HG03432 (cell line): ENCODE measurements at regions not wholly inside any gene's neighbourhood (a gene's known extent, or its start where the extent isn't known, plus 50 kb on each side); places are given as distances from the start of the nearest gene placed in this dataset.

Experiments used
- ATAC-seq: cut with Tn5 transposase; IDR thresholded peaks from one replicate; pipeline ENCODE4 v1.9.1; 2021; ENCODE audit warnings: mild to moderate bottlenecking, moderate library complexity; ENCODE audit not compliant: unreplicated experiment

DNA sequence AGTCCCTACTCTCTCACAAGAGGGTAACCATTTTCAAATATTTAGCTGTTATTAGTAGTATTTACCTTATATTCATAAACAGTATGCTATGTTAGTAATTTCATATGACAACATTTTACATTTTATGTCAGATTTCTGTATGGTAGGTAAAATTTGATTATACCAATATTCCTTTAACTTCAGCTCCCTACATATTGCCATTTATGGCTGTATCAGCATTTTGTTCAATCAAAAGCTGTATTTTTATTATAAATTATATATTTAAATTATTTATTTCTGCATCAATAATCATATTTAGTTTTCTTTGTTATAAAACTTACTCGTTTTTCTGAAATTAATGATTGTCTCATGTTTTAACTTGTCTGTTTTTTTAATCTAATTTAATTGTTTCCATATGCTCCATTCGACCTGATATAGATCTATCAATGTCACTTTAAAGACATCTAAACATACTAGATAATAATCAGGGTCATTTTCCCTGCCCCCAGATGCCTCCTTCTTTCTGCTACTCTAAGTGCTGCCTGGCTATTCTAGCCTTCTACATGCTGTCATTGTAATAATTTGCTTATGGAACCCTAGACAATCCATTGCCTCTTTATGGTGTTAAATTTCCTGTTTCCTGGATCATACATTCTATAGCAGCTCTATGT is 1976.7 kb upstream of the ADGRL3 start:
- no peak for ATAC-seq

GRCh38 chr4:59238212-59238611 is 1961.9 kb upstream of the ADGRL3 start:
- ATAC-seq, result no peak

- no peak for ATAC-seq
Measured at GRCh38 chr4:59240011-59240410, 1960.1 kb upstream of the ADGRL3 start.

DNA sequence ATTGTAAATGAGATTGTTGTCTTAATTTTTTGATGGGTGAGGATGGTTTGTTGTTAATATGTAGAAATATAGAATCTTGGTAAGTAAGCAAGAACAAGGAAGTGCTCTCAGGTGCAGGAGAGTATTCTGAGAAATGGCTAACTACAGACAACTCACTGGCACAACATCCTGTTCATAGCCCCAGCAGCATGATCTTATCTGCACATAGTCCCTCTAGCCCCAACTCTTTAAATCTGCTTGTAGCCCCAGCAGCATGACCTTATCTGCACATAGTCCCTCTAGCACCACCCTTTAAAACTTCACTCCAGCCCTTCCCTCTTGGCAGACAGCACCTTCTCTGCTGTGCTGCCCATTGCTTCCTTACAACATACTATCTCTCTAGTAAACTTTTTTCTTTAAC is 1957.1 kb upstream of the ADGRL3 start:
- no peak for ATAC-seq

GRCh38 chr4:59247032-59247431 is 1953.1 kb upstream of the ADGRL3 start:
- ATAC-seq, result no peak

DNA sequence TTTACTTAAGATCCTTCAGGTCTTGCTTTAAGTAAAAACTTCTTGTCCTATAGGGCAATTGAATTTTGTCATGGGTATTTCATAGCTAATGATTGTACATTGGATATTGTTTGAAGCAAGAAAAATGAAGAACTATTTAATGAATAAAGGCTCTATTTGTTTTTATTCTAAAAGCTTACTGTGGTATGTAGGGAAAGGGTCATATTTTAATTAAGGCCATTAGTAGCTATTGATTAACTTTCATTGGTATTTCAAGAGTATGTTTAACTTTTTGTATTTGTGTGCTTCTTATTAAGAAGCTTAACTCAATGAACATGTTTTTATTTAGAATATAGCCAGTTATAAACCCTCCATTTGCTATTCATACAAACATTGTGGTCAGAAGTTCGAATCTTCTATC is 1951.8 kb upstream of the ADGRL3 start:
- no peak for ATAC-seq

GRCh38 chr4:59249110-59249509 is 1951.0 kb upstream of the ADGRL3 start:
- ATAC-seq, result no peak

- ATAC-seq, result no peak
Measured at GRCh38 chr4:59258002-59258401, 1942.1 kb upstream of the ADGRL3 start.

- no peak for ATAC-seq
Measured at GRCh38 chr4:59307609-59308008, 1892.5 kb upstream of the ADGRL3 start.

DNA sequence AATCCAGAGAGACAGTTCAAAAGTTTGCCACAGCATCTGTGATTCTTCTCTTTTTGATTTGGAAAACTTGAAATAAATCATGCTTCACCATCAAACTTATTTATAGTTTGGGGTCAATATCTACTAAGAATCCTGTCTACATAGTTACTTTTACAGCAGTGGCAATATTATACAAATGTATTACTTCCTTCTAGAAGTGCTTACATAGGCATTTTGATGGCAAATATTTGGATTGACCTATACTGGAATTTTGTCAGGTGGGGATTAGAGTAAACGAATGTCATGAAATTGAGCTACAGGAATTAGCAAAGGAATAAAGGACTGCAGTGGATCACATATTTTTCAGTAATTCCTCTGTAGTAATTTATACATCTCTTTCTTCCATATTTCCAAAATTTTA is 1885.5 kb upstream of the ADGRL3 start:
- no peak for ATAC-seq

DNA sequence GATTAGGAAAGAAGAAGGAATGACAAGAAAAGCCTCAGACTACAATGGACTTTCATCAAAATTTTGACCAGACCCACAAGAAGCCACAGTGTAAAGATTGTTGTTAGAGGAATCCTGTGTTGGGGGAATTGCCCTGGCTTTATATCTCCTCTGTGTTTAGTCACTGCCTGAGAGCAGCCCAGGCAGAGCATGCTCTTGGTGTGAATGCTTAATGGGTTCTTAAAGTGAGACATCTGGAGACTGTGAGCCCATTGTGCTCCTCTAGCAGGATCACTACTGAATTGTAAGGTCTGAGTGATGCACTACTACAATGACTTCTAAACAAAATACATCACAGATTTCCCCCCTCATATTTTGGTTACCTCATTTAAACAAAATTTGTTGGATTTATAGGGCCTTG is 1860.5 kb upstream of the ADGRL3 start:
- no peak for ATAC-seq

DNA sequence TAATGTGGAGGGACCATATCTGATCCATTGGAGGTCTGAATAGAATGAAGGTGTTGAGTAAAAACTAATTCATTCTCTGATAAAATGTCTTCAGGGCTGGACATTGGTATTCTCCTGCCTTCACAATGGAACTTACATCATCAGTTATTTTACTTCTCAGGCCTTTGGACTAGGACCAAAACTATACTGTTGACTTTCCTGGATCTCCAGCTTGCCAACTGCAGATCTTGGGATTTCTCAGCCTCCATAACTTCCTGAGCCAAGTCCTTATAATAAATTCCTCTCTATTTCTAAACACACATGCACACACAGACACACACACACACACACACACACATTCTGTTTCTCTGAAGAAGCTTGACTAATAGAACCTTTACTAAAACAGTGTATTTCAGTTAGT is 1858.6 kb upstream of the ADGRL3 start:
- no peak for ATAC-seq

DNA sequence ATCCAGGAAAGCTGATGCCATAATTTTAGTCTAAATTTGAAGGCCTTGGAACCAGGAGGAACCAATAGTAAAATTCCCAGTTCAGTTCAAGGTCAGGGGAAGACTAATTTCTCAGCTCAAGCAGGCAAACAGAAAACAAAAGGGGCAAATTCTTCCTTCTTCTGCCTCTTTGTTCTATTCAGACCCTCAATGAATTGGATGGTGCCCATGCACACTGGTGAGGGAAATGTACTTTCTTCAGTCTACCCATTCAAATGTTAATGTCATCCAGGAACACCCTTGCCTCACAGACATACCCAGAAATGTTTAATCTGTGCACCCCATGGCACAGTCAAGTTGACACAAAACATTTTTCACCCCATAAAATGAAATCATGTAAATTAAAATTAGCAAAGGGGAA is 1851.2 kb upstream of the ADGRL3 start:
- no peak for ATAC-seq

DNA sequence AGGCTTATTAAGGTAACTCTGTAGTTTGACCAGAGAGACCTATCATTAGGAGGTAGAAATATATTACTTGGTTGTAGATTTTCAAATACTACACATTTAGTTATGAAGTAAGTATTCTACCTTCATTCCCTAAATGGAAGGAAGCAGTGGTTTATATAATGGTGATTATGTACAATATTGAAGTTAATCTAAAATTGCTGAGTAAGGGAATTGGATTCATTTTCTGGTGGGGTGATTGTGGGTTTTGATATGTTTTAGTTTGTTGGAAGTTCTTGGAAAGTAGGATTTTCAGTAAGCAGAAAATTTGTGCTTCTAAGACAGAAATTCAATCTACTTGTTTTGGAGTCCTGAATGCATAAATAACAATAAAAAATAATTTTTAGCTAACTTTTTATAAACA is 1830.9 kb upstream of the ADGRL3 start:
- no peak for ATAC-seq

DNA sequence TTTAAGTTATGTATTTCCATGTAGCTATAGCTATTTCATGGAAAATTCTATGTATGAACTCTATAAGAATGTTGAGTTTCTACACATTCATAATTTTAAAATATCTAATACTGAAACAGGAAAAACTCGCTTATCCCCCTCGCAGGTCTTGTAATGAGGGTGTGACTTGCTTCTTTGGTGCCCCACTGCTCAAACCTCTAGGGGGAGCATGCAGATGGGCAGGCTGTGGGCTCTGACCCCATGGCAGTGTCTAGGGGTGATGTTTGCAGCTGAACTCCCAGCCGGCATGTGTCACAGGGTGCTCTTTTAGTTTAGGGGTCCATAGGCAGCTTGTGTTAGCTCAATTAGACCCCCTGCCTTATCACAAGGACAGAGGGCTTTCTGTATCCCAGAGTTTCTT is 1825.7 kb upstream of the ADGRL3 start:
- no peak for ATAC-seq

GRCh38 chr4:59380841-59381366 is 1819.2 kb upstream of the ADGRL3 start:
- no peak for ATAC-seq

GRCh38 chr4:59381591-59381990 is 1818.5 kb upstream of the ADGRL3 start:
- ATAC-seq, result no peak

GRCh38 chr4:59387759-59388758 is 1812.1 kb upstream of the ADGRL3 start:
- ATAC-seq, result no peak

- ATAC-seq, result no peak
Measured at GRCh38 chr4:59393780-59394179, 1806.3 kb upstream of the ADGRL3 start.

GRCh38 chr4:59400334-59400733 is 1799.8 kb upstream of the ADGRL3 start:
- no peak for ATAC-seq

DNA sequence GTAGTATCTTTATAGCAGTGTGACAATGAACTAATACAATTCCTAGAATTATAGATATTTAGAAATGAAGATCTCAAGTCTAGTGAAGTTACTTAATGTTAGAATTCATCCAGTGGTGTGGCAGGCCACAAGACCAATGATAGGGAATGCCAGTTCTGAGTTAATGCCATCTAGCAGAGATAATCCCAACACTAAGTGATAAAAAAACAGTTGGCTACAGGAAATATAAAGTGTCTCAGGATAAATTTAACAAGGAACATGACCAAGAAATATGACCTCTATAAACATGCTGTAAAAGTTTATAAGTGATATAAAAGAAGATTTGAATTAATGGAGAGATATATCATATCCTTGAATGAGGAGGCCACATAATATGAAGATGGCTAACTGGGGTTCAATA is 1790.5 kb upstream of the ADGRL3 start:
- no peak for ATAC-seq

- ATAC-seq, result no peak
Measured at GRCh38 chr4:59412739-59413138, 1787.4 kb upstream of the ADGRL3 start.
